ENCODE measurements at regions not wholly inside any gene's neighbourhood (a gene's known extent, or its start where the extent isn't known, plus 50 kb on each side); places are given as distances from the start of the nearest gene placed in this dataset.
"Not testable (repeated sequence)": the region's sequence is repeated elsewhere in the genome, so short reads cannot be mapped to it uniquely, and the experiment has no call there.

- no peak for DNase-seq
Observed at GRCh38 chr7:153550173-153550572, 502.0 kb upstream of the DPP6 start.

GRCh38 chr7:153564391-153564790 lies 487.8 kb upstream of the DPP6 start:
- no peak for DNase-seq

GRCh38 chr7:153566324-153566723 lies 485.9 kb upstream of the DPP6 start:
- no peak for DNase-seq

- no peak for DNase-seq
Observed at GRCh38 chr7:153567426-153567825, 484.8 kb upstream of the DPP6 start.

- not testable (repeated sequence) for DNase-seq
Observed at GRCh38 chr7:153569520-153569919, 482.7 kb upstream of the DPP6 start.

- no peak for DNase-seq
Observed at GRCh38 chr7:153576096-153576495, 476.1 kb upstream of the DPP6 start.

- no peak for DNase-seq
Observed at GRCh38 chr7:153581419-153581818, 470.8 kb upstream of the DPP6 start.

GRCh38 chr7:153584132-153584531 lies 468.1 kb upstream of the DPP6 start:
- no peak for DNase-seq

GRCh38 chr7:153588586-153588985 lies 463.6 kb upstream of the DPP6 start:
- no peak for DNase-seq

GRCh38 chr7:153590136-153590535 lies 462.1 kb upstream of the DPP6 start:
- DNase-seq: no peak

GRCh38 chr7:153590571-153590970 lies 461.6 kb upstream of the DPP6 start:
- DNase-seq: no peak

GRCh38 chr7:153607354-153607753 lies 444.8 kb upstream of the DPP6 start:
- no peak for DNase-seq

GRCh38 chr7:153616711-153617325 lies 435.4 kb upstream of the DPP6 start:
- DNase-seq: no peak

GRCh38 chr7:153627323-153627722 lies 424.9 kb upstream of the DPP6 start:
- no peak for DNase-seq

GRCh38 chr7:153628406-153628805 lies 423.8 kb upstream of the DPP6 start:
- no peak for DNase-seq

GRCh38 chr7:153628825-153629224 lies 423.4 kb upstream of the DPP6 start:
- no peak for DNase-seq

GRCh38 chr7:153638821-153639435 lies 413.3 kb upstream of the DPP6 start:
- DNase-seq: no peak

- DNase-seq: no peak
Observed at GRCh38 chr7:153640586-153640985, 411.6 kb upstream of the DPP6 start.

GRCh38 chr7:153641199-153641598 lies 411.0 kb upstream of the DPP6 start:
- no peak for DNase-seq

- no peak for DNase-seq
Observed at GRCh38 chr7:153642989-153643388, 409.2 kb upstream of the DPP6 start.

GRCh38 chr7:153657182-153657800 lies 394.9 kb upstream of the DPP6 start:
- no peak for DNase-seq

- no peak for DNase-seq
Observed at GRCh38 chr7:153675131-153675530, 377.1 kb upstream of the DPP6 start.

GRCh38 chr7:153682628-153683027 lies 369.6 kb upstream of the DPP6 start:
- no peak for DNase-seq

- no peak for DNase-seq
Observed at GRCh38 chr7:153696242-153696641, 356.0 kb upstream of the DPP6 start.

- peak in 1 of 2 experiments; percentile 9 for DNase-seq
Observed at GRCh38 chr7:153698046-153698445, 354.2 kb upstream of the DPP6 start.
